Liver (tissue), 7 donors: ENCODE measurements at regions not wholly inside any gene's neighbourhood (a gene's known extent, or its start where the extent isn't known, plus 50 kb on each side); places are given as distances from the start of the nearest gene placed in this dataset.

Experiments used
- DNase-seq: peaks from one replicate; pipeline ENCODE4 v3.0.0-alpha.2; 2017; ENCODE audit warnings: low spot score
- H3K27ac ChIP-seq, 2 donors: one replicate each; pipeline ENCODE4 v1.7.0; 2013; ENCODE audit warnings: inconsistent platforms in 2 of 2, low read length in 2 of 2, control low read depth in 1 of 2, low read depth in 1 of 2, mild to moderate bottlenecking in 1 of 2
- H3K27me3 ChIP-seq, 4 donors: one replicate each; pipeline versions ENCODE4 v1.6.1 to v1.7.0; 2013; ENCODE audit warnings: low read length in 3 of 4, inconsistent platforms in 1 of 4, mild to moderate bottlenecking in 1 of 4, moderate library complexity in 1 of 4; ENCODE audit not compliant: control insufficient read depth in 4 of 4, insufficient read depth in 4 of 4
- H3K36me3 ChIP-seq, 4 donors: one replicate each; pipeline versions ENCODE4 v1.6.1 to v1.7.0; 2013; ENCODE audit warnings: low read length in 3 of 4, mild to moderate bottlenecking in 3 of 4, low read depth in 1 of 4, moderate library complexity in 1 of 4; ENCODE audit not compliant: control insufficient read depth in 4 of 4, insufficient read depth in 3 of 4
- H3K4me1 ChIP-seq, 4 donors: one replicate each; pipeline versions ENCODE4 v1.6.1 to v1.7.0; 2013; ENCODE audit warnings: low read length in 3 of 4, mild to moderate bottlenecking in 3 of 4, moderate library complexity in 1 of 4; ENCODE audit not compliant: control insufficient read depth in 4 of 4, insufficient read depth in 4 of 4
- H3K4me3 ChIP-seq, 3 donors: one replicate each; pipeline versions ENCODE4 v1.6.1 to v1.7.0; 2013; ENCODE audit warnings: low read length in 3 of 3, control low read depth in 1 of 3, low read depth in 1 of 3, mild to moderate bottlenecking in 1 of 3
- H3K9ac ChIP-seq, 2 donors: one replicate each; pipeline ENCODE4 v1.7.0; 2013; ENCODE audit warnings: low read length in 2 of 2, mild to moderate bottlenecking in 2 of 2, moderate library complexity in 2 of 2, control low read depth in 1 of 2, low read depth in 1 of 2
- H3K9me3 ChIP-seq, 4 donors: one replicate each; pipeline versions ENCODE4 v1.6.1 to v1.7.0; 2013; ENCODE audit warnings: low read length in 3 of 4; ENCODE audit not compliant: control insufficient read depth in 4 of 4
- FOXA2 ChIP-seq: IDR thresholded peaks from 2 replicates; pipeline ENCODE4 v1.6.1; 2016; ENCODE audit warnings: antibody characterized with exemption
- GABPA ChIP-seq, 2 donors: IDR thresholded peaks in 1 of 2; conservative IDR thresholded peaks in 1 of 2; 2 replicates each; pipeline ENCODE4 v1.6.1; 2016; ENCODE audit warnings: antibody characterized with exemption in 2 of 2, mild to moderate bottlenecking in 1 of 2, moderate library complexity in 1 of 2
- HNF4A ChIP-seq, 2 donors: conservative IDR thresholded peaks; 2 replicates each; pipeline ENCODE4 v1.6.1; 2016; ENCODE audit warnings: antibody characterized with exemption in 2 of 2, mild to moderate bottlenecking in 2 of 2
- JUND ChIP-seq, 2 donors: IDR thresholded peaks; 2 replicates each; pipeline ENCODE4 v1.6.1; 2016; ENCODE audit warnings: antibody characterized with exemption in 2 of 2
- MAX ChIP-seq: IDR thresholded peaks from 2 replicates; pipeline ENCODE4 v1.6.1; 2016; ENCODE audit warnings: antibody characterized with exemption
- NR2F2 ChIP-seq: IDR thresholded peaks from 2 replicates; pipeline ENCODE4 v1.6.1; 2016; ENCODE audit warnings: antibody characterized with exemption
- RAD21 ChIP-seq, 2 donors: IDR thresholded peaks; 2 replicates each; pipeline ENCODE4 v1.6.1; 2016; ENCODE audit warnings: antibody characterized with exemption in 2 of 2, mild to moderate bottlenecking in 2 of 2
- REST ChIP-seq: IDR thresholded peaks from 2 replicates; pipeline ENCODE4 v1.6.1; 2016; ENCODE audit warnings: antibody characterized with exemption, mild to moderate bottlenecking
- RXRA ChIP-seq, 2 donors: IDR thresholded peaks; 2 replicates each; pipeline ENCODE4 v1.6.1; 2017 to 2018; ENCODE audit warnings: antibody characterized with exemption in 2 of 2, mild to moderate bottlenecking in 1 of 2
- TAF1 ChIP-seq: conservative IDR thresholded peaks from 2 replicates; pipeline ENCODE4 v1.6.1; 2016; ENCODE audit warnings: antibody characterized with exemption, mild to moderate bottlenecking
- WGBS: extraction: QIAGEN DNeasy Blood & Tissue Kit; methylation state at CpG from one replicate; pipeline ENCODE4 v1.1.7; 2013; 5-methylcytosine and 5-hydroxymethylcytosine counted together
- TF ChIP-seq, protein P1 (sequence below): IDR thresholded peaks from 2 replicates; pipeline ENCODE4 v1.6.1; 2016; ENCODE audit warnings: antibody characterized with exemption
- TF ChIP-seq, protein P2 (sequence below): IDR thresholded peaks from 2 replicates; pipeline ENCODE4 v1.6.1; 2016; ENCODE audit warnings: antibody characterized with exemption
- donor health status: healthy.
- donor health status: healthy.
- donor health status: healthy.
- donor health status: healthy.

- no peak for DNase-seq
- TF ChIP-seq FOXA2 (no peak), TAF1 (no peak), RAD21 (IDR thresholded peaks at IDR 0.05) (no peak), GABPA (IDR thresholded peaks at IDR 0.05 in 1 of 2, conservative IDR thresholded peaks at IDR 0.05 in 1 of 2) (no peak)
- TF ChIP-seq, protein P1, sequence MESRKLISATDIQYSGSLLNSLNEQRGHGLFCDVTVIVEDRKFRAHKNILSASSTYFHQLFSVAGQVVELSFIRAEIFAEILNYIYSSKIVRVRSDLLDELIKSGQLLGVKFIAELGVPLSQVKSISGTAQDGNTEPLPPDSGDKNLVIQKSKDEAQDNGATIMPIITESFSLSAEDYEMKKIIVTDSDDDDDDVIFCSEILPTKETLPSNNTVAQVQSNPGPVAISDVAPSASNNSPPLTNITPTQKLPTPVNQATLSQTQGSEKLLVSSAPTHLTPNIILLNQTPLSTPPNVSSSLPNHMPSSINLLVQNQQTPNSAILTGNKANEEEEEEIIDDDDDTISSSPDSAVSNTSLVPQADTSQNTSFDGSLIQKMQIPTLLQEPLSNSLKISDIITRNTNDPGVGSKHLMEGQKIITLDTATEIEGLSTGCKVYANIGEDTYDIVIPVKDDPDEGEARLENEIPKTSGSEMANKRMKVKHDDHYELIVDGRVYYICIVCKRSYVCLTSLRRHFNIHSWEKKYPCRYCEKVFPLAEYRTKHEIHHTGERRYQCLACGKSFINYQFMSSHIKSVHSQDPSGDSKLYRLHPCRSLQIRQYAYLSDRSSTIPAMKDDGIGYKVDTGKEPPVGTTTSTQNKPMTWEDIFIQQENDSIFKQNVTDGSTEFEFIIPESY, result no peak
- H3K9ac ChIP-seq, result no peak overlapping the region
- H3K27ac ChIP-seq, result peak overlapping the region; percentile 14 to 49
- no peak overlapping the region for H3K4me3 ChIP-seq
- H3K27me3 ChIP-seq, result no peaks in the 10 kb centered on the region
- no peaks in the 10 kb centered on the region for H3K9me3 ChIP-seq
- H3K4me1 ChIP-seq, result peaks cover 2 to 5% (median 4%) of the 10 kb centered on the region in 4 donors
- WGBS, result 62% methylated on average over 11 of the region's 11 CpGs
- H3K36me3 ChIP-seq, result no peaks in the 10 kb centered on the region
Measured at GRCh38 chr3:159852821-159853505, 135.7 kb upstream of the IL12A start.

GRCh38 chr3:159853506-159853864 lies 135.2 kb upstream of the IL12A start:
- no peak overlapping the region for H3K4me3 ChIP-seq
- H3K36me3 ChIP-seq, result no peaks in the 10 kb centered on the region
- TF ChIP-seq, protein P1, result no peak
- TF ChIP-seq GABPA (IDR thresholded peaks at IDR 0.05 in 1 of 2, conservative IDR thresholded peaks at IDR 0.05 in 1 of 2) (no peak), REST (no peak), TAF1 (no peak), NR2F2 (no peak), JUND (IDR thresholded peaks at IDR 0.05) (no peak), RXRA (IDR thresholded peaks at IDR 0.05) (no peak), RAD21 (IDR thresholded peaks at IDR 0.05) (no peak), HNF4A (conservative IDR thresholded peaks at IDR 0.05) (no peak), MAX (no peak)
- TF ChIP-seq, protein P2, sequence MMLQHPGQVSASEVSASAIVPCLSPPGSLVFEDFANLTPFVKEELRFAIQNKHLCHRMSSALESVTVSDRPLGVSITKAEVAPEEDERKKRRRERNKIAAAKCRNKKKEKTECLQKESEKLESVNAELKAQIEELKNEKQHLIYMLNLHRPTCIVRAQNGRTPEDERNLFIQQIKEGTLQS, result no peak
- no peak overlapping the region for H3K27ac ChIP-seq
- H3K27me3 ChIP-seq, result no peaks in the 10 kb centered on the region
- no peak for DNase-seq
- no peaks in the 10 kb centered on the region for H3K9me3 ChIP-seq
- no peak overlapping the region for H3K9ac ChIP-seq
- peaks cover 2 to 5% (median 4%) of the 10 kb centered on the region in 4 donors for H3K4me1 ChIP-seq
